ENCODE measurements at regions not wholly inside any gene's neighbourhood (a gene's known extent, or its start where the extent isn't known, plus 50 kb on each side); places are given as distances from the start of the nearest gene placed in this dataset.
"Not testable (repeated sequence)": the region's sequence is repeated elsewhere in the genome, so short reads cannot be mapped to it uniquely, and the experiment has no call there.

DNA sequence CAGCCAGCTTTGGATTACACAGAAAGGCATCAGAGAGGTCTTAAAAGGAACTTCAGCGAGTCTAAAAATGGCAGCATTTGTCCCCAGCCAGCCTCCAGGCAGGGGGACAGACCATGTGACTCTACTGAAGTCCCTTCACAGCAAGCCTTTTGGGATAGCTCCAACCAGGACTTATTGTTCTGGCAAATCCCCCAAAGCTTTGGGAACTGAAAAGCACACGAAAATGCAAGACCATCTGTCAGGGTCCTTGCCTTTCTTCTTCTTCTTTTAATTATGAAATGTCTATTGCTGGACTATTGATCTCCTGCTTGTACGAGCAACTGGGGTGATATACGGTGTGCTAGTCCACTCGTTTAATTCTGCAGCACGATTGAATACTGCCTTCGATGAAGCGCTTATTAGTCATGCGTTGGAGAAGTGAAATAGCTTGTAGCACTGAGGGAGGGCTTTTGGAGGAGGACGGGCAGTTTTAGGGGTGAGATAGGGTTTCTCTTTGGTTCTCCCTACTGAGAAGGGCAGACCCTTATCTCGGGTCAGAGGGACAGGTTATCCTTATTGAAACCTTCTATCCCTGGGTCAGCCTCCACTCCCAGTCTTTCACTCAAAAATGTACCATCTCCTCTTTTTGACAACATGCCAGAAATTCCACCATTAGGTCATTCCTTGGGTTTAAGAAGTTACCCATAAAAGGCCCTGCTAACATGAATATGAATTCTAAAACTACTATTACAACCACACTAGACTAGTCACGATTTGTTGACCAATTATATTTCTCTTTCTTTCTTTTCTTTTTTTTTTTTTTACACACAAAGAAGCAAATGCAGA lies 416.4 kb downstream of the MIAT start:
- no peak for DNase-seq

DNA sequence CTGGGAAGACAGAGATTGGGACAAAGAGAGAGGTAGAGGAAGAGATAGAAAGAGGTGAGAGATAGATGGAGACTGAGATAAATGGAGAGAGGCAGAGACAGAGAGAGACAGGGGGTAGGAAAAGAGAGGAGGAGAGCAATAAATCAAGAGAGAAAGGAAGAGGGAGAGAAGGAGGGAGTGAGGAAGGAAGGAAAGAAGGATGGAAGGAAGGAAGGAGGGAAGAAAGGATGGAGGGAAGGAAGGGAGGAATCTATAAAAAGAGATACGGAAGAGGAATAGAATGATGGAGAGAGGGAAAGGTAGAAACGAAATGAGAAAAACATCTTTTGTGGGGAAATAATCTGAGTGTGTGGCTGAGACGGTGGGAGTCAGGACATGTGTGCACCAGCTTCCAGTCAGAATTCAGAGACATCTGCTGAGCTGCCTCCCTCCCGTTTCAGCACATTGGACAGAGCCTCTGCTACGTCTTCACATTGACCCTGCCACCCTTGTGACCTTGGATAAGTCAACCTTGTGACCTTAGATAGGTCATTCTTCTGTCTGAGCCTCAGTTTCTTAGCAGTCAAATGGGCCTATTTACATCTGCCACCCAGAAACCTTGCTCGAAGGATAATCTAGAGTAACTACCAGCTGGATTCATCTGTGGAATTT lies 417.8 kb downstream of the MIAT start:
- DNase-seq: no peak

DNA sequence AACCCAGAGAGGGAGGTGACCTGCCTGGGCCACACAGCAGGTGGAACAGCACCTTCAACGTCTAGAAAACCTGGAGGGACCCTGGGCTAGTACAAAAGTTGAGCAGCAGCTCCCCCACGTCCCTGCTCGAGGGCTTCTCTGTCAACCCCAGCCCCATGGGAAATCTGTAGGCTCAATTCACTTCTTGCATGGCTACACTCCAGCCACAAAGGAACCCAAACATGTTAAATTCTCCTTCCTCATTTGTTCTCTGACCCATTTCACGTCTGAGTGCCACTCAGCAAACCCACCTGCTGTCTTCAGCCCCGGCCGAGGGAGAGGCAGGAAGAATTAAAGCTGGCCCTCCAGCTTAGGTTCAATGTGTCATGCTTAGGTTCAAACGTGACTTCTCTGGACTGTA lies 418.5 kb downstream of the MIAT start:
- no peak for DNase-seq

GRCh38 chr22:27078064-27078463 lies 420.7 kb downstream of the MIAT start:
- not testable (repeated sequence) for DNase-seq

DNA sequence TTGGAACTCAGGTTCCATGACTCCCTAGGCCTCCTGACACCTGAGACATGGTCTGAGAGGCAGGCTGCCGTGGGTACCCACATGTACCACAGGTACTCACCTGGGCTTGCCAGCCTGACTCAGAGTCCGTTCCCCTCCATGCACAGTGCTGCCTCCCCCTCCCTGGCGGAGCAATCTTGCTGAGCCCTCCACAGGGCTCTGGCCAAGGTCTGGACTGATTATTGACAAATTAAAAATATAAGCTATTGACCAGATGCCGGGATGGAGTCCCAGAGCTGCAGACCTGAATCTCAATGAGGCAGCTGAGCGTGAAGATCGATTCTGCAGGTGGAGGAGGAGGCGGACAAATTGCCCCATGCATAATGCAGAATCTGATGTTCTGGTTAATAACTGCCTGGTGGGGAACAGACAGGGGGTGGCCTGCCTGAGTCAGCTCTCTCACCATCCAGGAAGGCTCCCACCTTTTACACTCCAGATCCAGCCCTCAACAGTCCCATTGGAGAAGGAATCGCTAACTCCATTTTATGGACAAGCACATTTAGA lies 422.7 kb downstream of the MIAT start:
- DNase-seq: no peak

- no peak for DNase-seq
These were observed 423.5 kb downstream of the MIAT start for GRCh38 chr22:27080863-27081262.

DNA sequence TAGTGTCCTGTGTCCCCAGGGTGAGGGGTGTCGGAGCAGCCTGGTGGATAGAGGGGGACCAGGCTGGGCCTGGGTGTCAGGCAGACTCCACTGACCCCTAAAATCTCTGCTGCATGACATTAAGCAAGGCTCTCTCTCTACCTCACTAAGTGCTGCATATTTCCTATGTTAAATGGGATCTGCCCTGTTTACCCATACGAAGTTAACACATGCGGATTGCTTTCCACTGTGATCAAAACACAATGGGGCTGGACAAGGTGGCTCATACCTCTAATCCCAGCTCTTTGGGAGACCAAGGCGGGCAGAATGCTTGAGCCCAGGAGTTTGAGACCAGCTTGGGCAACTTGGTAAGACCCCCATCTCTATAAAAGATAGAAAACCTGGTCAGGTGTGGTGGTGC lies 426.2 kb downstream of the MIAT start:
- DNase-seq: no peak

- no peak for DNase-seq
These were observed 426.7 kb downstream of the MIAT start for GRCh38 chr22:27084130-27084529.

GRCh38 chr22:27086080-27087044 lies 429.0 kb downstream of the MIAT start:
- DNase-seq: no peak

GRCh38 chr22:27087051-27087450 lies 429.7 kb downstream of the MIAT start:
- no peak for DNase-seq

GRCh38 chr22:27088026-27088425 lies 430.6 kb downstream of the MIAT start:
- no peak for DNase-seq

- DNase-seq: no peak
These were observed 431.9 kb downstream of the MIAT start for GRCh38 chr22:27089264-27089663.

- no peak for DNase-seq
These were observed 433.2 kb downstream of the MIAT start for GRCh38 chr22:27090611-27091011.

- no peak for DNase-seq
These were observed 436.0 kb downstream of the MIAT start for GRCh38 chr22:27093422-27093821.

DNA sequence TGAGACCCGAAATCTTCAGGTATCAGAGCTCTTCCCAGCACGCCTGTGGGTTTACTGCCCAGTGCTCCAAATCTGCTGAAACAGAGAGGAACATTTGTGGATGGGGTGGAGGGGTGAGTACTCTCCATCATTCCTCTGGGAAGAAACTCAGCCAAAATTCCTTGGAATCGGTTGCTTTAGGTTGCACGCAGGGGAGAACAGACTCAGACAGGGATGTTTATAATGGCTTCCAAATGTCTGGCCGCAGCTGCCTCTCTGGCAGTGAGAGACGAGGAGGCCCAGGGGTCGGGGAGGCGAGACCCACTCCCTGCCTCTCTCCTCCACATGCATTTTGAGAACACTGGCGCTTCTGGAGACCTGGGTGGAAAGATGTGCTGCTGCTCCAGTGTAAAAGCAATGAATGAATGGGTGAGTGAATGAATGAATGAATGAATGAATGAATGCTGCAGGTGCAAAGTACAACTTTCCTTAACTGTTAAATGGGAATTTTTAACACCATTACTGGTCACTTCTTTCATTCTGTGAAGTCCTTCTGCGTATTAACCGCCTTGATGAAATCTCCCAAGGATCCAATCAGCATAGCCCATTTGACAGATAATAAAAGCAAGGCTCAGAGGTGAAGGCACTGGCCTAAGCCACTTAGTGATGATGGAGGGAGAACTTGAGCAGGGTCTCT lies 437.4 kb downstream of the MIAT start:
- DNase-seq: no peak

DNA sequence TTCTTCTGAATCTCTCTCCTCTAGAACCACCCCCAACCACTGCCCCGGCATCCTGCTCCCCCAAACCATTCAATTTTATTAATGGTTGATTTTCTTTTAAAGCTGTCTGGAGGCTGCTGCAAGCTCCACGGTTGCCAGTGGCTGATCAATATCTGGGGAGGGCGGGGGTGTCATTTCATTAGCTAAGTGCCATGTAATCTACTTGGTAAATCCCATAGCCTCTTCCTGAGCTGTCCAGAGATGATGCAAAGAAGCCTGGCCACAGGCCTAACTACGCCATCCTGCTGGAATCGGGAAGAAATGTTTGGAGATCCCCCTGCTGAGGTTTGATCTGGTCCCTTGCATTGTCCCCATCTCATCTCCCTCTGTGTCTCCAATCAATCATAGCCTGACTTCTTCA lies 440.1 kb downstream of the MIAT start:
- no peak for DNase-seq

DNA sequence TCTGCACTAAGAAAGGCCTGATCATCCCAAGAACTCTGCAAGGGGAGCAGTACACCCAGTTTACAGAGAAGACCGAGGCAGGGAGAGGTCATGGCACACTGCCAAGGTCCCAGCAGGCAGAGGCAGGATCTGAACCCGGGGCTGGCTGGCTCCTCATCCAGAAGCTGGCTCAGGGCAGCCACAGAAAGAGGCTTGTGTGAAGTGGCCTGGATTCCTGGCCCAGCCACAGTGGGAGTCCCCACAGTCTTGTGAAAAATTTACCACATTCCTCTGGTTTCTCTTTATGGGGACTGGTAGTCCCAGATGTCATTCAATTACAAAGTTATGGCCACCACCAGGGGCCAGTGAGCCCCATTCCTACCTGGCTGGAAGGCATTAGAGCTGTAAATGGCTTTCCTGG lies 440.5 kb downstream of the MIAT start:
- no peak for DNase-seq

GRCh38 chr22:27099946-27100722 lies 442.7 kb downstream of the MIAT start:
- no peak for DNase-seq

DNA sequence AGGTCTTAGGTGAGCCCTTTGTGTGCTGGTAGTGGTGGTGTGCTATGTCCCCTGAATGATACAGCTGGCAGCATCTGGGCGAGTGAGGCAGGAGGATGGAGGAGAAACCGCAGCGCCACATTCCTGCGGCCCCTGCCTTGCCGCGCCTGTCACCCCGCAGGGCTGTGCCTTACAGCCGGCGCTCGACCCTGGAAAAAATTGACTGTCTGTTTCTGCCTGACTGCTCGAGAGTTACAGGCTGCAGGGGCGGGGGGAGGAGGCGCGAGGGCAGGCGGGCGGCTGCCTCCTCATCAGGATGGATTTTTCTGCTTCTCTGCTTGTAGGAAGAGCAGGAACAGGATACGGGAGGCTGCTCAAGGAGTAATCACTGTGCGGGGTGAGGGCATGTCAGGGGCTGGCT lies 443.4 kb downstream of the MIAT start:
- DNase-seq: no peak

DNA sequence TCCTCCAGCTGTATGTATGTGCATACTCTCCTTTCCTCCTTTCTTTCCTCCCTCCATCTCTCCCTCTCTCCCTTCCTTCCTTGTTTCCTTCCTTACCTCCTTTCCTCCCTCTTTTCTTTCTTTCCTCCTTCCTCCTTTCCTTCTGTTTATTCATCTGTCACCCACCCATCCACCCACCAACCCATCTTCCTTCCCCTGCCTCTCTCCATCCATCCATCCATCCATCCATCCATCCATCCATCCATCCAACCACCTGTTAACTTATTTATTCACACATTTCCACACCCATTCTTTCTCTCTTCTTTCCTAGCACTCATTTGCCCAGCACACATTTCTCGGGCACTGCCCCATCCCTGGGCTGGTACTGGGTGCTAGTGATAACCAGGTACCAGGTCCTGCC lies 443.9 kb downstream of the MIAT start:
- no peak for DNase-seq

- no peak for DNase-seq
These were observed 447.1 kb downstream of the MIAT start for GRCh38 chr22:27104449-27104848.
